DOHH2 (cell line): ENCODE measurements at regions not wholly inside any gene's neighbourhood (a gene's known extent, or its start where the extent isn't known, plus 50 kb on each side); places are given as distances from the start of the nearest gene placed in this dataset.
A peak's percentile ranks its signal among the peaks of the same experiment; 100 is the strongest.

Experiments used
- H3F3A ChIP-seq: fragments of 200-600 bp; sonication (generic), shearing (Covaris generic); 2 replicates; pipeline ENCODE4 v1.6.0; 2016; ENCODE audit warnings: antibody characterized with exemption, mild to moderate bottlenecking; ENCODE audit not compliant: control insufficient read depth, insufficient read depth
- H3K27ac ChIP-seq: fragments of 200-600 bp; sonication (generic); 2 replicates; pipeline ENCODE4 v1.5.1; 2014; ENCODE audit warnings: low read depth, mild to moderate bottlenecking, low read length, moderate library complexity
- H3K27me3 ChIP-seq: fragments of 200-600 bp; sonication (generic); 2 replicates; pipeline ENCODE4 v1.6.1; 2014; ENCODE audit warnings: mild to moderate bottlenecking, low read length, mixed read lengths; ENCODE audit not compliant: control insufficient read depth
- H3K36me3 ChIP-seq: fragments of 200-600 bp; sonication (generic); 2 replicates; pipeline ENCODE4 v1.6.1; 2014; ENCODE audit warnings: mild to moderate bottlenecking, low read length, moderate library complexity, mixed read lengths; ENCODE audit not compliant: control insufficient read depth
- H3K4me1 ChIP-seq: fragments of 200-600 bp; sonication (generic); 2 replicates; pipeline ENCODE4 v1.6.1; 2014; ENCODE audit warnings: mild to moderate bottlenecking, low read length, mixed read lengths; ENCODE audit not compliant: control insufficient read depth
- H3K4me2 ChIP-seq: fragments of 200-600 bp; sonication (generic); 2 replicates; pipeline ENCODE4 v1.6.0; 2014; ENCODE audit warnings: mild to moderate bottlenecking, low read length, moderate library complexity
- H3K4me3 ChIP-seq: fragments of 200-600 bp; sonication (generic); 2 replicates; pipeline ENCODE4 v1.5.1; 2014; ENCODE audit warnings: mild to moderate bottlenecking, low read length, mixed read lengths
- H3K79me2 ChIP-seq: fragments of 200-600 bp; sonication (generic); 2 replicates; pipeline ENCODE4 v1.6.1; 2014; ENCODE audit warnings: mild to moderate bottlenecking, low read length, mixed read lengths; ENCODE audit not compliant: control insufficient read depth
- H3K9me2 ChIP-seq: fragments of 200-600 bp; sonication (generic); replicated peaks from 2 replicates; pipeline ENCODE4 v1.6.1; 2014; ENCODE audit warnings: mild to moderate bottlenecking, low read length, mixed read lengths; ENCODE audit not compliant: control insufficient read depth
- H3K9me3 ChIP-seq: fragments of 200-600 bp; sonication (generic); 2 replicates; pipeline ENCODE4 v1.6.1; 2014; ENCODE audit warnings: antibody characterized with exemption, low read length, mixed read lengths; ENCODE audit not compliant: control insufficient read depth, insufficient read depth
- H4K20me1 ChIP-seq: fragments of 200-600 bp; sonication (generic); 2 replicates; pipeline ENCODE4 v1.6.0; 2014; ENCODE audit warnings: low read depth, mild to moderate bottlenecking, antibody characterized with exemption, low read length, moderate library complexity; ENCODE audit not compliant: control insufficient read depth, insufficient read depth
- EZH2phosphoT487 ChIP-seq: fragments of 200-600 bp; sonication (generic); IDR thresholded peaks from 2 replicates; pipeline ENCODE4 v1.6.1; 2017; ENCODE audit warnings: borderline replicate concordance, mild to moderate bottlenecking, antibody characterized with exemption, low read length, moderate library complexity, mixed read lengths
- TF ChIP-seq, protein P1 (sequence below): fragments of 200-600 bp; sonication (generic); IDR thresholded peaks from one replicate; pipeline ENCODE4 v1.5.1; 2014; ENCODE audit warnings: antibody characterized with exemption, mild to moderate bottlenecking, low read depth, low read length; ENCODE audit not compliant: poor library complexity, severe bottlenecking

DNA sequence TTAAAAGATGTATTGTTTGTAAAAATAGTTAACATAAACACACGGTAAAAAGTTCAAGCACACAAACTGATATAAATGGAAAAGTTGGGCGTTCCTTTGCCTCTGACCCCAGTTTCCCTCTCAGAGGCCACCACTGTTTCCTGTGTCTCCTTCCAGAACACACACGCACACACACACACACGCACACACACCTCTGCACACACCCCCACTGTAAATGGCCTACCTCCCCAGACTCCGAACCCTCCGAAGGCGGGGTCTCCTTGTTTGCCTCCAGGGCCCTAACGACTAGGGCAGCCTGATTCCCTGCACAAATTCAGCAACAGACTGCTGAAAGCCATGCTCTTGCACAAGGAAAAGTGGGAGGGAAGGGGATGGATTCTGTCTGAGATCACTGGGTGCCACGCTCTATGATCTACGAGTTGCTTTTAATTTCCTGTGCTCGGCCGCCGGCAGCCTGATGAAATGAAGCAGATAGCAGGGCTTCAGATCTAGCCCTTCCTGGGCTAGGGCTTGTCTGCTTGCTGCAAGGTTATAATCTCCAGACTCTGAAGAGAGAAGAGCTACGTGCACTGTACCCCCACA is 184.0 kb upstream of the IL12B start:
- no peak overlapping the region for H3K4me3 ChIP-seq
- no peaks in the 10 kb centered on the region for H4K20me1 ChIP-seq
- H3K9me3 ChIP-seq: no peaks in the 10 kb centered on the region
- no peak overlapping the region for H3K27ac ChIP-seq
- H3K4me1 ChIP-seq: no peaks in the 10 kb centered on the region
- H3F3A ChIP-seq: no peaks in the 10 kb centered on the region
- TF ChIP-seq, protein P1, sequence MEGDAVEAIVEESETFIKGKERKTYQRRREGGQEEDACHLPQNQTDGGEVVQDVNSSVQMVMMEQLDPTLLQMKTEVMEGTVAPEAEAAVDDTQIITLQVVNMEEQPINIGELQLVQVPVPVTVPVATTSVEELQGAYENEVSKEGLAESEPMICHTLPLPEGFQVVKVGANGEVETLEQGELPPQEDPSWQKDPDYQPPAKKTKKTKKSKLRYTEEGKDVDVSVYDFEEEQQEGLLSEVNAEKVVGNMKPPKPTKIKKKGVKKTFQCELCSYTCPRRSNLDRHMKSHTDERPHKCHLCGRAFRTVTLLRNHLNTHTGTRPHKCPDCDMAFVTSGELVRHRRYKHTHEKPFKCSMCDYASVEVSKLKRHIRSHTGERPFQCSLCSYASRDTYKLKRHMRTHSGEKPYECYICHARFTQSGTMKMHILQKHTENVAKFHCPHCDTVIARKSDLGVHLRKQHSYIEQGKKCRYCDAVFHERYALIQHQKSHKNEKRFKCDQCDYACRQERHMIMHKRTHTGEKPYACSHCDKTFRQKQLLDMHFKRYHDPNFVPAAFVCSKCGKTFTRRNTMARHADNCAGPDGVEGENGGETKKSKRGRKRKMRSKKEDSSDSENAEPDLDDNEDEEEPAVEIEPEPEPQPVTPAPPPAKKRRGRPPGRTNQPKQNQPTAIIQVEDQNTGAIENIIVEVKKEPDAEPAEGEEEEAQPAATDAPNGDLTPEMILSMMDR: no peak
- no peak for TF ChIP-seq EZH2phosphoT487
- H3K27me3 ChIP-seq: no peaks in the 10 kb centered on the region
- no peaks in the 10 kb centered on the region for H3K36me3 ChIP-seq
- no peak overlapping the region for H3K4me2 ChIP-seq
- H3K79me2 ChIP-seq: no peaks in the 10 kb centered on the region
- H3K9me2 ChIP-seq: no peaks in the 10 kb centered on the region

DNA sequence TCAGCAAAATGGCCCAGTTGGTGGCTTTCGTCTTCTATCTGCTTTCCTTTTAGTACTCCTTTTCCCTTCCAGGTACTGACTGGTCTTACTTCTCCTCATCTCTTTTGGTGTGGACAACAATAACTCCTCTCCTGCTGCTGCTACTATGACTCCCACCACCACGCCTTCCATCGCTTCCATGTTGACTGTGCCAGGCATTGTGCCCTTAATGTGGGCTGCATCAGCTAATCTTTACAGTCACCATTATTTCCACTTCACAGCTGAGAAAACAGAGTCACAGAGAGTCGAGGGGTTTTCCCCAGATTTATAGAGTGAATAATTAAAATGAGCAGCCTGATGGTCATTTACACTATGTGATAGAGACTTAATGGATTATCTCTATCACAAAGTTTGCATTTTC is 184.9 kb upstream of the IL12B start:
- Histone ChIP-seq H3K79me2 (no peaks in the 10 kb centered on the region), H4K20me1 (no peaks in the 10 kb centered on the region), H3K4me1 (no peaks in the 10 kb centered on the region), H3K27me3 (no peaks in the 10 kb centered on the region), H3F3A (no peaks in the 10 kb centered on the region), H3K4me3 (no peak overlapping the region), H3K9me2 (no peaks in the 10 kb centered on the region), H3K36me3 (no peaks in the 10 kb centered on the region), H3K27ac (no peak overlapping the region), H3K9me3 (no peaks in the 10 kb centered on the region), H3K4me2 (no peak overlapping the region)
- no peak for TF ChIP-seq EZH2phosphoT487
- TF ChIP-seq, protein P1: no peak

DNA sequence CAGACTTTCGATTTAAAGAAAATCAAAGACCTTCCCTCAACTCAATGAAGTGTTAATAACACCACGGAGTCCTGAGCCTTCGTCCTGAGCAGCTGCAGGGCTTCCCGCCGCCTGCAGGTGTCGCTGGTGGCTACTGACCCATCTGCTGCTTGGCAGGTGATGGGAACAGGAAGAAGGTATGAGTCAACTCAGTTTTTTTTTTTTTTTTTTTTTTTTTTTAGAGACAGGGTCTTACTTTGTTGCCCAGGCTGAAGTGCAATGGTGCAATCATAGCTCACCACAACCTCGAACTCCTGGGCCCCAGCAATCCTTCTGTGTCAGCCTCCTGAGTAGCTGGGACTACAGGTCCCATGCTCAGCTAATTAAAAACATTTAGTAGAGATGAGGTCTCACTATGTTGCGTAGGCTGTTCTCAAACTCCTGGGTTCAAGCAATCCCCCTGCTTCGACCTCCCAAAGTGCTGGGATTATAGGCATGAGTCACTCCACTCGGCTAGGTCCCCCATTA is 185.7 kb upstream of the IL12B start:
- TF ChIP-seq EZH2phosphoT487: no peak
- TF ChIP-seq, protein P1: peak; percentile 89
- Histone ChIP-seq H3K9me2 (no peaks in the 10 kb centered on the region), H3K4me3 (no peak overlapping the region), H4K20me1 (no peaks in the 10 kb centered on the region), H3K79me2 (no peaks in the 10 kb centered on the region), H3K4me1 (no peaks in the 10 kb centered on the region), H3K36me3 (no peaks in the 10 kb centered on the region), H3K27me3 (no peaks in the 10 kb centered on the region), H3K9me3 (no peaks in the 10 kb centered on the region), H3K4me2 (no peak overlapping the region), H3F3A (no peaks in the 10 kb centered on the region), H3K27ac (no peak overlapping the region)
